WTC11 (cell line): ENCODE measurements at regions not wholly inside any gene's neighbourhood (a gene's known extent, or its start where the extent isn't known, plus 50 kb on each side); places are given as distances from the start of the nearest gene placed in this dataset.

Experiments used
- ATAC-seq: fragments of 200-7000 bp; cut with Tn5 transposase; 2 replicates; pipeline ENCODE4 v1.10.0; 2021; ENCODE audit warnings: mild to moderate bottlenecking, moderate library complexity
- CTCF ChIA-PET: fragments of 300-600 bp; sonication (Branson Sonifier 250); formaldehyde crosslinking; loops from one replicate; lab custom pipeline; 2021; ENCODE audit warnings: antibody characterized with exemption; lab: Charles Lee
- POLR2A ChIA-PET: fragments of 350-600 bp; sonication (Branson Sonifier 250); formaldehyde crosslinking; loops from one replicate; lab custom pipeline; 2021; ENCODE audit warnings: antibody characterized with exemption; lab: Charles Lee
- DNase-seq: peaks from one replicate; pipeline ENCODE4 v3.0.0; 2021; ENCODE audit warnings: low spot score
- H3K27ac Mint-ChIP-seq: 2 replicates; pipeline ENCODE4 v1.8.0; 2021; ENCODE audit warnings: mixed read lengths
- H3K27me3 Mint-ChIP-seq: 2 replicates; pipeline ENCODE4 v1.8.0; 2021; ENCODE audit warnings: low read depth, mild to moderate bottlenecking, moderate library complexity, mixed read lengths
- H3K36me3 Mint-ChIP-seq: 2 replicates; pipeline ENCODE4 v1.8.0; 2021; ENCODE audit warnings: mixed read lengths
- H3K4me1 Mint-ChIP-seq: 2 replicates; pipeline ENCODE4 v1.8.0; 2022; ENCODE audit warnings: mixed read lengths
- H3K4me3 Mint-ChIP-seq: 2 replicates; pipeline ENCODE4 v1.8.0; 2021; ENCODE audit warnings: mild to moderate bottlenecking, moderate library complexity, mixed read lengths
- H3K9me3 Mint-ChIP-seq: 2 replicates; pipeline ENCODE4 v1.8.0; 2021; ENCODE audit warnings: mixed read lengths
- ATF2 ChIP-seq: sonication (generic); formaldehyde crosslinking; IDR thresholded peaks from 2 replicates; pipeline ENCODE4 v1.8.1; 2022; ENCODE audit warnings: low read depth, missing genetic modification reagents, borderline replicate concordance
- CBFB ChIP-seq: sonication (generic); formaldehyde crosslinking; IDR thresholded peaks from 2 replicates; pipeline ENCODE4 v1.8.1; 2022; ENCODE audit warnings: mild to moderate bottlenecking, low read depth, missing genetic modification reagents
- CDX4 ChIP-seq: fragments of 250-450 bp; sonication (Bioruptor Pico); IDR thresholded peaks from 2 replicates; pipeline ENCODE4 v1.9.0; 2021; ENCODE audit warnings: moderate library complexity, mild to moderate bottlenecking, inconsistent platforms, borderline replicate concordance
- CTCF ChIP-seq: fragments of 200-600 bp; IDR thresholded peaks from 2 replicates; pipeline ENCODE4 v1.8.0; 2022; ENCODE audit warnings: antibody characterized with exemption
- ELF4 ChIP-seq: sonication (generic); formaldehyde crosslinking; IDR thresholded peaks from 2 replicates; pipeline ENCODE4 v1.8.1; 2022; ENCODE audit warnings: low read depth, mild to moderate bottlenecking, moderate library complexity, missing genetic modification reagents
- EMX1 ChIP-seq: fragments of 250-450 bp; sonication (Bioruptor Pico); IDR thresholded peaks from 2 replicates; pipeline ENCODE4 v1.8.0; 2021; ENCODE audit warnings: mild to moderate bottlenecking
- ETV6 ChIP-seq: sonication (generic); formaldehyde crosslinking; IDR thresholded peaks from 2 replicates; pipeline ENCODE4 v1.8.1; 2022; ENCODE audit warnings: mild to moderate bottlenecking, missing genetic modification reagents
- GABPB1 ChIP-seq: sonication (generic); formaldehyde crosslinking; IDR thresholded peaks from 2 replicates; pipeline ENCODE4 v1.8.1; 2023; ENCODE audit warnings: mild to moderate bottlenecking, missing genetic modification reagents
- GRHL2 ChIP-seq: fragments of 250-450 bp; sonication (Bioruptor Pico); IDR thresholded peaks from 2 replicates; pipeline ENCODE4 v1.8.0; 2022; ENCODE audit warnings: mild to moderate bottlenecking, moderate library complexity; ENCODE audit not compliant: insufficient replicate concordance, severe bottlenecking
- KAT7 ChIP-seq: sonication (generic); formaldehyde crosslinking; IDR thresholded peaks from 2 replicates; pipeline ENCODE4 v1.8.1; 2023; ENCODE audit warnings: missing genetic modification reagents, mild to moderate bottlenecking, borderline replicate concordance
- MLX ChIP-seq: sonication (generic); formaldehyde crosslinking; IDR thresholded peaks from 2 replicates; pipeline ENCODE4 v1.8.1; 2023; ENCODE audit warnings: mild to moderate bottlenecking, missing genetic modification reagents, moderate library complexity
- NFE2L1 ChIP-seq: sonication (generic); formaldehyde crosslinking; IDR thresholded peaks from 2 replicates; pipeline ENCODE4 v1.8.1; 2023; ENCODE audit warnings: missing genetic modification reagents
- PREB ChIP-seq: sonication (generic); formaldehyde crosslinking; IDR thresholded peaks from 2 replicates; pipeline ENCODE4 v1.8.1; 2022; ENCODE audit warnings: mild to moderate bottlenecking, missing genetic modification reagents, moderate library complexity, borderline replicate concordance
- SMAD4 ChIP-seq: sonication (generic); formaldehyde crosslinking; IDR thresholded peaks from 2 replicates; pipeline ENCODE4 v1.8.0; 2022; ENCODE audit warnings: mild to moderate bottlenecking, missing genetic modification reagents
- TCF7 ChIP-seq: sonication (generic); formaldehyde crosslinking; IDR thresholded peaks from 2 replicates; pipeline ENCODE4 v1.8.0; 2022; ENCODE audit warnings: mild to moderate bottlenecking, low read depth, missing genetic modification reagents, moderate library complexity
- TEAD4 ChIP-seq: sonication (generic); formaldehyde crosslinking; IDR thresholded peaks from 2 replicates; pipeline ENCODE4 v1.8.0; 2022; ENCODE audit warnings: mild to moderate bottlenecking, missing genetic modification reagents
- ZNF121 ChIP-seq: sonication (generic); formaldehyde crosslinking; IDR thresholded peaks from 2 replicates; pipeline ENCODE4 v1.8.0; 2023; ENCODE audit warnings: missing genetic modification reagents
- ZNF317 ChIP-seq: sonication (generic); formaldehyde crosslinking; IDR thresholded peaks from 2 replicates; pipeline ENCODE4 v1.8.1; 2023; ENCODE audit warnings: low read depth, mild to moderate bottlenecking, moderate library complexity, missing genetic modification reagents, borderline replicate concordance
- ZNF396 ChIP-seq: fragments of 250-450 bp; sonication (Bioruptor Pico); IDR thresholded peaks from 2 replicates; pipeline ENCODE4 v1.8.0; 2021; ENCODE audit warnings: mild to moderate bottlenecking, moderate library complexity, borderline replicate concordance
- ZNF416 ChIP-seq: fragments of 250-450 bp; sonication (Bioruptor Pico); IDR thresholded peaks from 2 replicates; pipeline ENCODE4 v1.9.0; 2021; ENCODE audit warnings: mild to moderate bottlenecking, inconsistent platforms
- ZNF425 ChIP-seq: fragments of 250-450 bp; sonication (Bioruptor Pico); conservative IDR thresholded peaks from 2 replicates; pipeline ENCODE4 v1.9.0; 2021; ENCODE audit warnings: mild to moderate bottlenecking
- TF ChIP-seq, protein P1 (sequence below): fragments of 250-450 bp; sonication (Bioruptor Pico); IDR thresholded peaks from 2 replicates; pipeline ENCODE4 v2.1.2; 2022; ENCODE audit warnings: mild to moderate bottlenecking, moderate library complexity
- TF ChIP-seq, protein P2 (sequence below): sonication (generic); formaldehyde crosslinking; IDR thresholded peaks from 2 replicates; pipeline ENCODE4 v1.8.0; 2022; ENCODE audit warnings: mild to moderate bottlenecking, missing genetic modification reagents
- TF ChIP-seq, protein P3 (sequence below): sonication (generic); formaldehyde crosslinking; IDR thresholded peaks from 2 replicates; pipeline ENCODE4 v1.8.0; 2022; ENCODE audit warnings: mild to moderate bottlenecking, missing genetic modification reagents

DNA sequence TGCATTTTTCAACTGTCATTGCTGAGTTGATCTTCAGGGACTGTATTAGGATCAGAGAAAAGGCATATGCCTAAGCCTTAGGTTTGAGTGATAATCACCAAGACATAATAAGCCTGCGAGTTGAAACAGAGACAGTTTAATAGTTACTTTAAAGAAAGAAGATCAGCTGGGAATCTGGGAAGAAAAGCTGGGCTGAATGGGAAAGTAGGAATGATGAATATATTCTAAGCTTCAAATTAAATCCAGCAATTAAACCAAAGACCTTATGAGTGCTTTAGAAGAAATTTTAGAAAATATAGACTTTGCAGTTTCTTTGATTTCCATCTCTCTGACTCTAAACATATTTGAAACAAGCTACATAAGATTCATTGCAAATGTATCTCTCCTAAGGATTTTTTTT lies 222.3 kb downstream of the ENC1 start (continued):
- no peak for TF ChIP-seq ELF4 (CRISPR knock-in tag)
- no peak for TF ChIP-seq NFE2L1 (CRISPR knock-in tag)
- no peak for TF ChIP-seq PREB (CRISPR knock-in tag)
- TF ChIP-seq TCF7, result no peak
- TF ChIP-seq ZNF317 (CRISPR knock-in tag), result no peak
- TF ChIP-seq, protein P1, sequence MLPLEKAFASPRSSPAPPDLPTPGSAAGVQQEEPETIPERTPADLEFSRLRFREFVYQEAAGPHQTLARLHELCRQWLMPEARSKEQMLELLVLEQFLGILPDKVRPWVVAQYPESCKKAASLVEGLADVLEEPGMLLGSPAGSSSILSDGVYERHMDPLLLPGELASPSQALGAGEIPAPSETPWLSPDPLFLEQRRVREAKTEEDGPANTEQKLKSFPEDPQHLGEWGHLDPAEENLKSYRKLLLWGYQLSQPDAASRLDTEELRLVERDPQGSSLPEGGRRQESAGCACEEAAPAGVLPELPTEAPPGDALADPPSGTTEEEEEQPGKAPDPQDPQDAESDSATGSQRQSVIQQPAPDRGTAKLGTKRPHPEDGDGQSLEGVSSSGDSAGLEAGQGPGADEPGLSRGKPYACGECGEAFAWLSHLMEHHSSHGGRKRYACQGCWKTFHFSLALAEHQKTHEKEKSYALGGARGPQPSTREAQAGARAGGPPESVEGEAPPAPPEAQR (CRISPR knock-in tag), result no peak
- TF ChIP-seq, protein P2, sequence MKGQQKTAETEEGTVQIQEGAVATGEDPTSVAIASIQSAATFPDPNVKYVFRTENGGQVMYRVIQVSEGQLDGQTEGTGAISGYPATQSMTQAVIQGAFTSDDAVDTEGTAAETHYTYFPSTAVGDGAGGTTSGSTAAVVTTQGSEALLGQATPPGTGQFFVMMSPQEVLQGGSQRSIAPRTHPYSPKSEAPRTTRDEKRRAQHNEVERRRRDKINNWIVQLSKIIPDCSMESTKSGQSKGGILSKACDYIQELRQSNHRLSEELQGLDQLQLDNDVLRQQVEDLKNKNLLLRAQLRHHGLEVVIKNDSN (CRISPR knock-in tag), result no peak
- TF ChIP-seq TEAD4 (CRISPR knock-in tag), result no peak
- TF ChIP-seq KAT7 (CRISPR knock-in tag), result no peak
- TF ChIP-seq, protein P3, sequence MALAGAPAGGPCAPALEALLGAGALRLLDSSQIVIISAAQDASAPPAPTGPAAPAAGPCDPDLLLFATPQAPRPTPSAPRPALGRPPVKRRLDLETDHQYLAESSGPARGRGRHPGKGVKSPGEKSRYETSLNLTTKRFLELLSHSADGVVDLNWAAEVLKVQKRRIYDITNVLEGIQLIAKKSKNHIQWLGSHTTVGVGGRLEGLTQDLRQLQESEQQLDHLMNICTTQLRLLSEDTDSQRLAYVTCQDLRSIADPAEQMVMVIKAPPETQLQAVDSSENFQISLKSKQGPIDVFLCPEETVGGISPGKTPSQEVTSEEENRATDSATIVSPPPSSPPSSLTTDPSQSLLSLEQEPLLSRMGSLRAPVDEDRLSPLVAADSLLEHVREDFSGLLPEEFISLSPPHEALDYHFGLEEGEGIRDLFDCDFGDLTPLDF (CRISPR knock-in tag), result no peak
- TF ChIP-seq EMX1 (CRISPR knock-in tag), result no peak
- TF ChIP-seq CBFB (CRISPR knock-in tag), result no peak
- TF ChIP-seq, all 79 proteins: peak for 0

DNA sequence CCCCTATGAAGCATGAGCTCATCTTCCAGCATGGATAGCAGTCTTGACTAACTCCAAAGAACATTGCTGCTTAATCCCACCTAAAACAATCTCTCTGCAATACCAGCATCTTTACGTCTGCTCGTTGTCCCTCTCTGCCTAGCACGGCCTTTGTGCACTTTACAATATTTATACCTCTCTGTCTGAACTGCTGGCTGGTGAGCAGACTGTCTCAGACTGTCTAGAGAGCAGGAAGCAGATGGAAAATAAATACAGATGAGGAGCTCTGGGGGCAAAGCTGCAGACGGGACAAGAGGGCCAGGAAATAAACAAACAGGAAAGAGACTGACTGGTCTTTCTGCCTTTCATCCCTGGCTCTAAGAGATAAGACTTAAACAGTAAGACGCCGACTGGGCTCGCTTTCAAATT lies 224.8 kb downstream of the ENC1 start:
- DNase-seq, result no peak
- Mint-ChIP-seq H3K27me3 (no peaks in the 10 kb centered on the region), H3K4me3 (no peak overlapping the region), H3K36me3 (no peaks in the 10 kb centered on the region), H3K9me3 (no peaks in the 10 kb centered on the region), H3K27ac (no peak overlapping the region), H3K4me1 (peaks cover 15% of the 10 kb centered on the region)
- no peak for ATAC-seq
- CTCF ChIA-PET, result no interaction called here
- POLR2A ChIA-PET, result interaction anchor here (0.6 kb wide), 1 partner anchor 15 kb away, joined by 4 read pairs; no protein-coding TSS in a partner anchor
- no peak for TF ChIP-seq CTCF
- TF ChIP-seq GABPB1 (CRISPR knock-in tag), result no peak
- TF ChIP-seq MLX (CRISPR knock-in tag), result no peak
- no peak for TF ChIP-seq TEAD4 (CRISPR knock-in tag)
- TF ChIP-seq CDX4 (CRISPR knock-in tag), result no peak
- no peak for TF ChIP-seq GRHL2
- TF ChIP-seq ETV6 (CRISPR knock-in tag), result no peak
- no peak for TF ChIP-seq ZNF425 (CRISPR knock-in tag)
- no peak for TF ChIP-seq ZNF416 (CRISPR knock-in tag)
- TF ChIP-seq ATF2 (CRISPR knock-in tag), result no peak
- no peak for TF ChIP-seq SMAD4 (CRISPR knock-in tag)
- TF ChIP-seq ZNF396, result no peak
- TF ChIP-seq ZNF121, result no peak
- no peak for TF ChIP-seq NFE2L1 (CRISPR knock-in tag)
